ENCODE measurements at regions not wholly inside any gene's neighbourhood (a gene's known extent, or its start where the extent isn't known, plus 50 kb on each side); places are given as distances from the start of the nearest gene placed in this dataset.

GRCh38 chr1:80083892-80084291 lies 1077.4 kb upstream of the ADGRL4 start:
- FAIRE-seq = no peak

- FAIRE-seq = no peak
Observed at GRCh38 chr1:80076469-80076868, 1069.9 kb upstream of the ADGRL4 start.

GRCh38 chr1:80075351-80075750 lies 1068.8 kb upstream of the ADGRL4 start:
- no peak for FAIRE-seq

- no peak for FAIRE-seq
Observed at GRCh38 chr1:80072563-80072962, 1066.0 kb upstream of the ADGRL4 start.

- no peak for FAIRE-seq
Observed at GRCh38 chr1:80066060-80066459, 1059.5 kb upstream of the ADGRL4 start.

- no peak for FAIRE-seq
Observed at GRCh38 chr1:80064524-80064923, 1058.0 kb upstream of the ADGRL4 start.

- FAIRE-seq = no peak
Observed at GRCh38 chr1:80059940-80060339, 1053.4 kb upstream of the ADGRL4 start.

GRCh38 chr1:80056179-80056578 lies 1049.6 kb upstream of the ADGRL4 start:
- FAIRE-seq = no peak

GRCh38 chr1:80054129-80054528 lies 1047.6 kb upstream of the ADGRL4 start:
- FAIRE-seq = no peak

GRCh38 chr1:80053613-80054012 lies 1047.1 kb upstream of the ADGRL4 start:
- FAIRE-seq = no peak

GRCh38 chr1:80050523-80050922 lies 1044.0 kb upstream of the ADGRL4 start:
- no peak for FAIRE-seq

GRCh38 chr1:80050085-80050484 lies 1043.6 kb upstream of the ADGRL4 start:
- no peak for FAIRE-seq

- FAIRE-seq = no peak
Observed at GRCh38 chr1:80048716-80049115, 1042.2 kb upstream of the ADGRL4 start.

GRCh38 chr1:80047791-80048190 lies 1041.3 kb upstream of the ADGRL4 start:
- FAIRE-seq = no peak

- FAIRE-seq = no peak
Observed at GRCh38 chr1:80044662-80045061, 1038.1 kb upstream of the ADGRL4 start.

- no peak for FAIRE-seq
Observed at GRCh38 chr1:80036690-80037432, 1030.3 kb upstream of the ADGRL4 start.

GRCh38 chr1:80023358-80023757 lies 1016.8 kb upstream of the ADGRL4 start:
- FAIRE-seq = no peak

GRCh38 chr1:80021891-80022290 lies 1015.4 kb upstream of the ADGRL4 start:
- peak; percentile 15 for FAIRE-seq

- no peak for FAIRE-seq
Observed at GRCh38 chr1:80018348-80018747, 1011.8 kb upstream of the ADGRL4 start.

GRCh38 chr1:80008934-80009333 lies 1002.4 kb upstream of the ADGRL4 start:
- no peak for FAIRE-seq

- no peak for FAIRE-seq
Observed at GRCh38 chr1:80003250-80003649, 996.7 kb upstream of the ADGRL4 start.

GRCh38 chr1:79988401-79988800 lies 981.9 kb upstream of the ADGRL4 start:
- FAIRE-seq = no peak

GRCh38 chr1:79982211-79982610 lies 975.7 kb upstream of the ADGRL4 start:
- no peak for FAIRE-seq

GRCh38 chr1:79981481-79981880 lies 975.0 kb upstream of the ADGRL4 start:
- no peak for FAIRE-seq

GRCh38 chr1:79979346-79979745 lies 972.8 kb upstream of the ADGRL4 start:
- FAIRE-seq = no peak

Measured in G401.6 (cell line).